B cell (primary cell): ENCODE measurements at regions not wholly inside any gene's neighbourhood (a gene's known extent, or its start where the extent isn't known, plus 50 kb on each side); places are given as distances from the start of the nearest gene placed in this dataset.

ENCODE experiments used
- ATAC-seq: fragments of 200-7000 bp; cut with Tn5 transposase; one replicate; pipeline ENCODE4 v1.10.0; 2021; ENCODE audit warnings: low read depth, mild to moderate bottlenecking, moderate number of reproducible peaks, moderate library complexity
- CTCF ChIA-PET: fragments of 350-600 bp; sonication (Branson Sonifier 250); formaldehyde crosslinking; loops from one replicate; lab custom pipeline; 2021; ENCODE audit warnings: antibody characterized with exemption, inconsistent platforms; lab: Charles Lee
- POLR2A ChIA-PET: fragments of 350-600 bp; sonication (Branson Sonifier 250); formaldehyde crosslinking; loops from one replicate; lab custom pipeline; 2021; ENCODE audit warnings: antibody characterized with exemption; lab: Charles Lee
- DNase-seq: peaks from one replicate; pipeline ENCODE4 v3.0.0; 2013
- H2AFZ ChIP-seq: 2 replicates; pipeline ENCODE4 v1.6.1; 2012; ENCODE audit warnings: mild to moderate bottlenecking, low read depth, low read length; ENCODE audit not compliant: insufficient read depth, poor library complexity, severe bottlenecking
- H3K27ac ChIP-seq, 2 donors: 1 replicate in 1 of 2; 2 replicates in 1 of 2; pipeline ENCODE4 v1.5.1; 2012 to 2013; ENCODE audit warnings: low read length in 2 of 2, mild to moderate bottlenecking in 2 of 2, moderate library complexity in 1 of 2
- H3K27me3 ChIP-seq, 4 experiments: fragments of 200-600 bp in 1 of 4; sonication (generic) in 1 of 4; replicated peaks in 1 of 4; 1 replicate in 2 of 4; 2 replicates in 2 of 4; pipeline versions ENCODE4 v1.6.1 to v1.7.0; 2013 to 2016; ENCODE audit warnings: low read length in 3 of 4, mild to moderate bottlenecking in 2 of 4, mixed read lengths in 1 of 4, moderate library complexity in 1 of 4; ENCODE audit not compliant: insufficient read depth in 4 of 4, control insufficient read depth in 3 of 4; ENCODE audit errors: control extremely low read depth in 1 of 4
- H3K36me3 ChIP-seq, 2 experiments: replicated peaks in 1 of 2; 1 replicate in 1 of 2; 2 replicates in 1 of 2; pipeline versions ENCODE4 v1.6.1 to v1.7.1; 2013; ENCODE audit warnings: low read length in 1 of 2; ENCODE audit not compliant: insufficient read depth in 2 of 2, control insufficient read depth in 1 of 2; ENCODE audit errors: control extremely low read depth in 1 of 2, extremely low read depth in 1 of 2
- H3K4me1 ChIP-seq, 2 donors: fragments of 200-600 bp in 1 of 2; sonication (generic) in 1 of 2; 1 replicate in 1 of 2; 2 replicates in 1 of 2; pipeline versions ENCODE4 v1.5.1 to v1.6.1; 2013 to 2017; ENCODE audit warnings: low read length in 2 of 2; ENCODE audit not compliant: control insufficient read depth in 2 of 2, insufficient read depth in 2 of 2
- H3K4me2 ChIP-seq: replicated peaks from 2 replicates; pipeline ENCODE3; 2012; ENCODE audit warnings: mild to moderate bottlenecking, low read depth, low read length; ENCODE audit not compliant: poor library complexity, severe bottlenecking
- H3K4me3 ChIP-seq, 5 experiments: fragments of 200-600 bp in 1 of 5; sonication (generic) in 1 of 5; 1 replicate in 3 of 5; 2 replicates in 2 of 5; pipeline versions ENCODE4 v1.5.1 to v1.7.0; 2011 to 2016; ENCODE audit warnings: low read length in 4 of 5, mild to moderate bottlenecking in 4 of 5, low read depth in 2 of 5, control low read depth in 1 of 5, moderate library complexity in 1 of 5; ENCODE audit not compliant: insufficient read depth in 1 of 5; ENCODE audit errors: control extremely low read depth in 1 of 5, extremely low read depth in 1 of 5
- H3K79me2 ChIP-seq: fragments of 200-600 bp; sonication (generic); one replicate; pipeline ENCODE4 v1.6.0; 2016; ENCODE audit warnings: low read length; ENCODE audit not compliant: control insufficient read depth, insufficient read depth
- H3K9ac ChIP-seq: fragments of 200-600 bp; sonication (generic); 2 replicates; pipeline ENCODE4 v1.6.1; 2017; ENCODE audit warnings: mild to moderate bottlenecking, low read length, moderate library complexity
- H3K9me3 ChIP-seq, 3 donors: one replicate each; pipeline versions ENCODE4 v1.6.1 to v1.7.1; 2013; ENCODE audit warnings: low read length in 2 of 3; ENCODE audit not compliant: control insufficient read depth in 2 of 3, insufficient read depth in 1 of 3; ENCODE audit errors: control extremely low read depth in 1 of 3
- H4K20me1 ChIP-seq: 2 replicates; pipeline ENCODE4 v1.6.0; 2012; ENCODE audit warnings: mild to moderate bottlenecking, low read length; ENCODE audit not compliant: insufficient read depth, control insufficient read depth, poor library complexity, severe bottlenecking
- H3K27ac Mint-ChIP-seq: one replicate; pipeline ENCODE4 v1.8.0; 2021; ENCODE audit warnings: mixed read lengths
- H3K27me3 Mint-ChIP-seq: one replicate; pipeline ENCODE4 v1.8.0; 2021; ENCODE audit warnings: mixed read lengths
- H3K4me1 Mint-ChIP-seq: one replicate; pipeline ENCODE4 v1.8.0; 2021; ENCODE audit warnings: mixed read lengths
- H3K4me3 Mint-ChIP-seq: one replicate; pipeline ENCODE4 v1.8.0; 2021; ENCODE audit warnings: mixed read lengths
- H3K9me3 Mint-ChIP-seq: one replicate; pipeline ENCODE4 v1.8.0; 2022; ENCODE audit warnings: mixed read lengths; ENCODE audit not compliant: insufficient read depth
- EZH2 ChIP-seq: IDR thresholded peaks from 2 replicates; pipeline ENCODE4 v1.6.1; 2012; ENCODE audit warnings: borderline replicate concordance, low read depth, mild to moderate bottlenecking, moderate library complexity, low read length; ENCODE audit not compliant: insufficient read depth, poor library complexity, severe bottlenecking
- WGBS: methylation state at CpG from one replicate; pipeline ENCODE4 v1.1.5; 2013; ENCODE audit warnings: missing lambda C conversion rate; ENCODE audit not compliant: insufficient coverage; 5-methylcytosine and 5-hydroxymethylcytosine counted together
- intact Hi-C: fragments of 100-400 bp; cut with micrococcal nuclease; formaldehyde crosslinking; loops from one replicate; pipeline ENCODE4 v1.10.0; 2022
- TF ChIP-seq, protein P1 (sequence below): fragments of 200-600 bp; IDR thresholded peaks from one replicate; pipeline ENCODE4 v1.8.0; 2022; ENCODE audit warnings: antibody characterized with exemption, mild to moderate bottlenecking

DNA sequence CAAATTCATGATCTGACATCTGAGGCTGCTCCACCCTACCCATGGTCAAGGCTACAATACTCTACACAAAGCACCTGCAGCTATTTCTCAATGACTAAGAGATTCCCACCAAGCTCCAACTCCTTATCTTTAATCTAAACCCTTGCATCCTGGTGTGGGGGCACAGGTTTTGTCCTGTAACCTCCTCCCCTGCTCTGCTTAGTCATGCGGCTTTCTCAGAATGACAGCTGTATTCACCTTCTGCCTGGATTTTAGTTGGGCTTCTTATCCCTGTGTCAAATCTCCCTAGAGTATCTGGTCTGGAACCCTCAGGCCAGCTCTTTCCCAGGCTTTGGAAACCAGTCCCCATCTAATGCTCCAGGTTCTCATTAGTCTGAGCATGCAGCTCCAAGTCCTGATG is 159.0 kb downstream of the BARHL2 start:
- no peak overlapping the region for H3K9ac ChIP-seq
- no peaks in the 10 kb centered on the region for H3K9me3 ChIP-seq
- DNase-seq: no peak
- ChIA-PET POLR2A (no interaction called here), CTCF (interaction anchor here (1.3 kb wide), 1 partner anchor 21 kb away, joined by 4 read pairs; no protein-coding TSS in a partner anchor)
- no peaks in the 10 kb centered on the region for H3K9me3 Mint-ChIP-seq
- no peak overlapping the region for H3K27ac ChIP-seq
- H4K20me1 ChIP-seq: no peaks in the 10 kb centered on the region
- H3K27me3 ChIP-seq: peaks cover 0 to 2% (median 0%) of the 10 kb centered on the region in 4 experiments
- no peak overlapping the region for H3K4me3 Mint-ChIP-seq
- no peak overlapping the region for H3K4me2 ChIP-seq
- H3K27ac Mint-ChIP-seq: no peak overlapping the region
- H3K79me2 ChIP-seq: no peaks in the 10 kb centered on the region
- no peaks in the 10 kb centered on the region for H3K36me3 ChIP-seq
- H3K4me1 Mint-ChIP-seq: no peaks in the 10 kb centered on the region
- 100% methylated on average over 1 of the region's 1 CpG for WGBS
- H3K27me3 Mint-ChIP-seq: peaks cover 8% of the 10 kb centered on the region
- no peak overlapping the region for H3K4me3 ChIP-seq
- no peaks in the 10 kb centered on the region for H3K4me1 ChIP-seq
- H2AFZ ChIP-seq: no peak overlapping the region
- no peak for ATAC-seq
- intact Hi-C loops: no loop called here
- TF ChIP-seq EZH2: no peak

DNA sequence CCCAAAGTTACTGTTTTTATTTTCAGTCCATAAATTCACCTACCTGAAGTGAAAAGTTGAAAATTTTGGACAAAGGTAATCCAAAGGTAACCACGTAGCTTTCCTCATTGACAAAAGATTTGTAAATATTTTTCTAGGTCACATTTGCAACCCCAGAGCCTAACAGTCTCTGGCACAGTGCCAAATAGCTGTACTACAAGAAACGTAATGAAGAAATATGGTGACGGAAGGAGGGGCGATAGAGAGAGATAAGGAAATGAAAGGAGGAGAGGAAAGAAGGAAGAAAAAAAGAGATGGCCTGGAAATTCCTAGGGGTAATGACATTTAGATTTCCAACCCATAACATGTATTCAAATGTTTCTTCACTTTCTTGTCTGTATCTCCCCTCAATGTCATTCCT is 159.4 kb downstream of the BARHL2 start:
- no peaks in the 10 kb centered on the region for H3K4me1 ChIP-seq
- H3K27ac ChIP-seq: no peak overlapping the region
- no peak overlapping the region for H3K9ac ChIP-seq
- H3K9me3 ChIP-seq: no peaks in the 10 kb centered on the region
- WGBS: no CpG with 5 or more reads among the region's 4 CpGs
- Mint-ChIP-seq H3K4me3 (no peak overlapping the region), H3K4me1 (no peaks in the 10 kb centered on the region), H3K27me3 (peaks cover 8% of the 10 kb centered on the region), H3K9me3 (no peaks in the 10 kb centered on the region), H3K27ac (no peak overlapping the region)
- TF ChIP-seq, protein P1, sequence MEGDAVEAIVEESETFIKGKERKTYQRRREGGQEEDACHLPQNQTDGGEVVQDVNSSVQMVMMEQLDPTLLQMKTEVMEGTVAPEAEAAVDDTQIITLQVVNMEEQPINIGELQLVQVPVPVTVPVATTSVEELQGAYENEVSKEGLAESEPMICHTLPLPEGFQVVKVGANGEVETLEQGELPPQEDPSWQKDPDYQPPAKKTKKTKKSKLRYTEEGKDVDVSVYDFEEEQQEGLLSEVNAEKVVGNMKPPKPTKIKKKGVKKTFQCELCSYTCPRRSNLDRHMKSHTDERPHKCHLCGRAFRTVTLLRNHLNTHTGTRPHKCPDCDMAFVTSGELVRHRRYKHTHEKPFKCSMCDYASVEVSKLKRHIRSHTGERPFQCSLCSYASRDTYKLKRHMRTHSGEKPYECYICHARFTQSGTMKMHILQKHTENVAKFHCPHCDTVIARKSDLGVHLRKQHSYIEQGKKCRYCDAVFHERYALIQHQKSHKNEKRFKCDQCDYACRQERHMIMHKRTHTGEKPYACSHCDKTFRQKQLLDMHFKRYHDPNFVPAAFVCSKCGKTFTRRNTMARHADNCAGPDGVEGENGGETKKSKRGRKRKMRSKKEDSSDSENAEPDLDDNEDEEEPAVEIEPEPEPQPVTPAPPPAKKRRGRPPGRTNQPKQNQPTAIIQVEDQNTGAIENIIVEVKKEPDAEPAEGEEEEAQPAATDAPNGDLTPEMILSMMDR: no peak
- TF ChIP-seq EZH2: no peak
- POLR2A ChIA-PET: no interaction called here
- H3K27me3 ChIP-seq: peaks cover 0 to 2% (median 0%) of the 10 kb centered on the region in 4 experiments
- H4K20me1 ChIP-seq: no peaks in the 10 kb centered on the region
- H3K79me2 ChIP-seq: no peaks in the 10 kb centered on the region
- intact Hi-C loops: no loop called here
- H3K4me3 ChIP-seq: no peak overlapping the region
- no peak overlapping the region for H2AFZ ChIP-seq
- no peak for ATAC-seq
- CTCF ChIA-PET: interaction anchor here (1.3 kb wide), 1 partner anchor 21 kb away, joined by 4 read pairs; no protein-coding TSS in a partner anchor
- H3K36me3 ChIP-seq: no peaks in the 10 kb centered on the region
- DNase-seq: no peak
- H3K4me2 ChIP-seq: no peak overlapping the region
